Endothelial cell of umbilical vein (primary cell): ENCODE measurements at regions not wholly inside any gene's neighbourhood (a gene's known extent, or its start where the extent isn't known, plus 50 kb on each side); places are given as distances from the start of the nearest gene placed in this dataset.

Experiments
- BruUV-seq: library from RNA; stranded (reverse); fragments of 400-500 nt; replicated peaks from 2 replicates; lab custom pipeline; 2021; lab: Mats Ljungman, UMichigan
- CTCF ChIA-PET: fragments of 300-600, 350-600 bp; sonication (Branson Sonifier 250); formaldehyde crosslinking; loops from one replicate; lab custom pipeline; 2021; ENCODE audit warnings: antibody characterized with exemption, inconsistent platforms; lab: Charles Lee
- POLR2A ChIA-PET: fragments of 300-600, 350-600 bp; sonication (Branson Sonifier 250); formaldehyde crosslinking; loops from one replicate; lab custom pipeline; 2021; ENCODE audit warnings: antibody characterized with exemption, inconsistent platforms; lab: Charles Lee
- DNase-seq: peaks from one replicate; pipeline ENCODE4 v3.0.0-alpha.2; 2011; ENCODE audit warnings: low read depth, low spot score
- FAIRE-seq: peaks from 2 replicates; lab custom pipeline; 2011; peaks lifted over from hg19 to GRCh38; lab: Jason Lieb, UNC
- H2AFZ ChIP-seq: 2 replicates; pipeline ENCODE4 v1.6.0; 2012; ENCODE audit warnings: low read depth, low read length, control low read depth, inconsistent platforms
- H3K27ac ChIP-seq: 2 replicates; pipeline ENCODE4 v1.5.1; 2011; ENCODE audit warnings: low read depth, mild to moderate bottlenecking, control low read depth, low read length, moderate library complexity; ENCODE audit not compliant: insufficient read depth
- H3K27me3 ChIP-seq, 2 experiments: 2 replicates each; pipeline versions ENCODE4 v1.6.0 to v1.6.1; 2011; ENCODE audit warnings: low read length in 2 of 2, mixed read lengths in 1 of 2; ENCODE audit not compliant: control insufficient read depth in 2 of 2, insufficient read depth in 2 of 2
- H3K36me3 ChIP-seq, 2 experiments: 2 replicates in 1 of 2; 3 replicates in 1 of 2; pipeline ENCODE4 v1.5.1; 2011; ENCODE audit warnings: low read length in 2 of 2, mild to moderate bottlenecking in 1 of 2, moderate library complexity in 1 of 2; ENCODE audit not compliant: control insufficient read depth in 2 of 2, insufficient read depth in 2 of 2; ENCODE audit errors: extremely low read depth in 1 of 2
- H3K4me1 ChIP-seq: 3 replicates; pipeline ENCODE4 v1.5.1; 2011; ENCODE audit warnings: mild to moderate bottlenecking, low read length; ENCODE audit not compliant: control insufficient read depth, insufficient read depth; ENCODE audit errors: extremely low read depth
- H3K4me2 ChIP-seq: 2 replicates; pipeline ENCODE4 v1.6.1; 2011; ENCODE audit warnings: low read length, control low read depth, mixed read lengths; ENCODE audit not compliant: insufficient read depth
- H3K4me3 ChIP-seq, 3 experiments: fragments of 200-600 bp in 1 of 3; sonication (generic), shearing (Covaris generic) in 1 of 3; replicated peaks in 1 of 3; 2 replicates each; pipeline ENCODE4 v1.5.1; 2011 to 2016; ENCODE audit warnings: control low read depth in 3 of 3, low read length in 3 of 3, mild to moderate bottlenecking in 2 of 3, inconsistent platforms in 1 of 3, low read depth in 1 of 3, moderate library complexity in 1 of 3; ENCODE audit not compliant: insufficient read depth in 1 of 3
- H3K79me2 ChIP-seq: 2 replicates; pipeline ENCODE4 v1.6.0; 2012; ENCODE audit warnings: low read length, inconsistent platforms; ENCODE audit not compliant: control insufficient read depth, insufficient read depth
- H3K9ac ChIP-seq: replicated peaks from 2 replicates; pipeline ENCODE3; 2011; ENCODE audit warnings: low read length, control low read depth; ENCODE audit not compliant: insufficient read depth; ENCODE audit errors: extremely low read depth
- H3K9me1 ChIP-seq: replicated peaks from 3 replicates; pipeline ENCODE4 v1.6.0; 2011; ENCODE audit warnings: mild to moderate bottlenecking, low read length; ENCODE audit not compliant: control insufficient read depth, insufficient read depth; ENCODE audit errors: extremely low read depth
- H3K9me3 ChIP-seq: replicated peaks from 2 replicates; pipeline ENCODE4 v1.5.1; 2012; ENCODE audit warnings: low read length, inconsistent platforms; ENCODE audit not compliant: control insufficient read depth, insufficient read depth
- H4K20me1 ChIP-seq: replicated peaks from 2 replicates; pipeline ENCODE3; 2011; ENCODE audit warnings: mild to moderate bottlenecking, low read length; ENCODE audit not compliant: control insufficient read depth, insufficient read depth; ENCODE audit errors: extremely low read depth
- CTCF ChIP-seq, 2 donors: IDR thresholded peaks; 1 replicate in 1 of 2; 2 replicates in 1 of 2; pipeline ENCODE4 v1.5.1; 2011; ENCODE audit warnings: low read length in 2 of 2, mild to moderate bottlenecking in 2 of 2, moderate library complexity in 2 of 2, control low read depth in 1 of 2, inconsistent platforms in 1 of 2, low read depth in 1 of 2; ENCODE audit not compliant: insufficient read depth in 1 of 2; ENCODE audit errors: extremely low read depth in 1 of 2
- EZH2 ChIP-seq: IDR thresholded peaks from 2 replicates; pipeline ENCODE4 v1.6.1; 2012; ENCODE audit warnings: borderline replicate concordance, low read depth, mild to moderate bottlenecking, moderate library complexity, low read length, inconsistent platforms; ENCODE audit not compliant: severe bottlenecking
- FOS ChIP-seq: IDR thresholded peaks from 2 replicates; pipeline ENCODE4 v1.6.1; 2011; ENCODE audit warnings: mild to moderate bottlenecking, low read length, moderate library complexity, borderline replicate concordance; ENCODE audit not compliant: insufficient read depth
- MAX ChIP-seq: IDR thresholded peaks from 2 replicates; pipeline ENCODE4 v1.6.1; 2011; ENCODE audit not compliant: insufficient read depth, insufficient read length
- MYC ChIP-seq: IDR thresholded peaks from one replicate; pipeline ENCODE4 v1.6.1; 2011; ENCODE audit warnings: mild to moderate bottlenecking, low read depth, low read length
- POLR2A ChIP-seq: IDR thresholded peaks from 2 replicates; pipeline ENCODE4 v1.6.1; 2012; ENCODE audit warnings: low read depth, mild to moderate bottlenecking, control low read depth, low read length
- POLR2AphosphoS5 ChIP-seq: IDR thresholded peaks from 2 replicates; pipeline ENCODE4 v1.6.1; 2012; ENCODE audit warnings: low read depth, mild to moderate bottlenecking, control low read depth, low read length, moderate library complexity; ENCODE audit not compliant: insufficient read depth
- dilution Hi-C: fragments of 300-500 bp; cut with MboI; formaldehyde crosslinking; loops from one replicate; pipeline ENCODE4 v1.15.0; 2019; ENCODE audit warnings: low sequenced_read_pairs; ENCODE audit not compliant: extremely low pct_ligation_motif_present
- intact Hi-C: fragments of 100-400 bp; cut with micrococcal nuclease; formaldehyde crosslinking; loops from one replicate; pipeline ENCODE4 v1.10.0; 2022

GRCh38 chr2:223437788-223438187 lies 164.4 kb downstream of the SCG2 start:
- FAIRE-seq (no peak), DNase-seq (no peak)
- no TSS peak for BruUV-seq
- CTCF ChIA-PET, result no interaction called here
- no peaks in the 10 kb centered on the region for H3K79me2 ChIP-seq
- H3K9me3 ChIP-seq, result no peaks in the 10 kb centered on the region
- H3K4me1 ChIP-seq, result no peaks in the 10 kb centered on the region
- no peaks in the 10 kb centered on the region for H4K20me1 ChIP-seq
- H2AFZ ChIP-seq, result no peak overlapping the region
- intact Hi-C loops, result no loop called here
- dilution Hi-C loops, result no loop called here
- H3K4me3 ChIP-seq, result no peak overlapping the region
- TF ChIP-seq MAX (no peak), FOS (no peak), EZH2 (no peak), POLR2A (no peak), CTCF (IDR thresholded peaks at IDR 0.05; ENCODE audit: extremely low read depth in 1 of 2, insufficient read depth in 1 of 2, low read depth in 1 of 2, low read length in 2 of 2) (no peak), MYC (no peak), POLR2AphosphoS5 (no peak)
- no peak overlapping the region for H3K9ac ChIP-seq
- H3K27me3 ChIP-seq, result no peaks in the 10 kb centered on the region
- H3K36me3 ChIP-seq, result no peaks in the 10 kb centered on the region
- POLR2A ChIA-PET, result no interaction called here
- no peaks in the 10 kb centered on the region for H3K9me1 ChIP-seq
- H3K27ac ChIP-seq, result no peak overlapping the region
- no peak overlapping the region for H3K4me2 ChIP-seq
